Activated CD8-positive, alpha-beta T cell treated with anti-CD3 and anti-CD28 coated beads for 36 hours (primary cell): ENCODE measurements at regions not wholly inside any gene's neighbourhood (a gene's known extent, or its start where the extent isn't known, plus 50 kb on each side); places are given as distances from the start of the nearest gene placed in this dataset.

Experiments used
- ATAC-seq: fragments of 200-7000 bp; cut with Tn5 transposase; one replicate; pipeline ENCODE4 v1.10.0; 2021; ENCODE audit warnings: mild to moderate bottlenecking, moderate library complexity
- CTCF ChIA-PET: fragments of 350-600 bp; sonication (Branson Sonifier 250); formaldehyde crosslinking; loops from one replicate; lab custom pipeline; 2021; ENCODE audit warnings: antibody characterized with exemption; lab: Charles Lee
- POLR2A ChIA-PET: fragments of 350-600 bp; sonication (Branson Sonifier 250); formaldehyde crosslinking; loops from one replicate; lab custom pipeline; 2021; ENCODE audit warnings: antibody characterized with exemption; lab: Charles Lee
- DNase-seq: peaks from one replicate; pipeline ENCODE4 v3.0.0-alpha.2; 2020
- H3K27ac Mint-ChIP-seq: one replicate; pipeline ENCODE4 v1.8.0; 2021; ENCODE audit warnings: mild to moderate bottlenecking, mixed read lengths
- H3K27me3 Mint-ChIP-seq: one replicate; pipeline ENCODE4 v1.8.0; 2021; ENCODE audit warnings: mixed read lengths
- H3K36me3 Mint-ChIP-seq: one replicate; pipeline ENCODE4 v1.8.0; 2021; ENCODE audit warnings: low read depth, mixed read lengths
- H3K4me1 Mint-ChIP-seq: one replicate; pipeline ENCODE4 v1.8.0; 2021; ENCODE audit warnings: low read depth, mixed read lengths
- H3K4me3 Mint-ChIP-seq: one replicate; pipeline ENCODE4 v1.8.0; 2021; ENCODE audit warnings: mild to moderate bottlenecking, moderate library complexity, mixed read lengths
- H3K9me3 Mint-ChIP-seq: one replicate; pipeline ENCODE4 v1.8.0; 2021; ENCODE audit warnings: mixed read lengths
- intact Hi-C: fragments of 100-400 bp; cut with micrococcal nuclease; formaldehyde crosslinking; loops from one replicate; pipeline ENCODE4 v1.10.0; 2022
- TF ChIP-seq, protein P1 (sequence below): fragments of 200-600 bp; IDR thresholded peaks from one replicate; pipeline ENCODE4 v1.8.0; 2022; ENCODE audit warnings: antibody characterized with exemption, mild to moderate bottlenecking

DNA sequence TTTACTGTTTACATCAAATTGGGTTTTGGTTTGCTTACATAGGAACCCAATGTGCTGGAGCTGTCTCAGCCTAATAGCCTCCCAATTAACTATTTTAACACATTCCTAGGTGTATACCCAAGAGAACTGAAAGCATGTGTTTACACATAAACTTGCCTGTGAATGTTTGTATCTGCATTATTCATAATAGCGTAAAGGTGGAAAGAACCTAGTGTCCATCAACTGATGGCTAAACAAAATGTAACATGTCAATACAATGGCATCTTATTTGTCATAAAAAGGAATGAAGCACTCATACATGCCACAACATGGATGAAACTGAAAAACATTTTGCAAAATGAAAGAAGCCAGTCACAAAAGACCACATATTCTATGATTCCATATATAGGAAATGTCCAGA lies 160.6 kb upstream of the EEPD1 start:
- TF ChIP-seq, protein P1, sequence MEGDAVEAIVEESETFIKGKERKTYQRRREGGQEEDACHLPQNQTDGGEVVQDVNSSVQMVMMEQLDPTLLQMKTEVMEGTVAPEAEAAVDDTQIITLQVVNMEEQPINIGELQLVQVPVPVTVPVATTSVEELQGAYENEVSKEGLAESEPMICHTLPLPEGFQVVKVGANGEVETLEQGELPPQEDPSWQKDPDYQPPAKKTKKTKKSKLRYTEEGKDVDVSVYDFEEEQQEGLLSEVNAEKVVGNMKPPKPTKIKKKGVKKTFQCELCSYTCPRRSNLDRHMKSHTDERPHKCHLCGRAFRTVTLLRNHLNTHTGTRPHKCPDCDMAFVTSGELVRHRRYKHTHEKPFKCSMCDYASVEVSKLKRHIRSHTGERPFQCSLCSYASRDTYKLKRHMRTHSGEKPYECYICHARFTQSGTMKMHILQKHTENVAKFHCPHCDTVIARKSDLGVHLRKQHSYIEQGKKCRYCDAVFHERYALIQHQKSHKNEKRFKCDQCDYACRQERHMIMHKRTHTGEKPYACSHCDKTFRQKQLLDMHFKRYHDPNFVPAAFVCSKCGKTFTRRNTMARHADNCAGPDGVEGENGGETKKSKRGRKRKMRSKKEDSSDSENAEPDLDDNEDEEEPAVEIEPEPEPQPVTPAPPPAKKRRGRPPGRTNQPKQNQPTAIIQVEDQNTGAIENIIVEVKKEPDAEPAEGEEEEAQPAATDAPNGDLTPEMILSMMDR, result no peak
- Mint-ChIP-seq H3K4me1 (peaks cover 8% of the 10 kb centered on the region), H3K9me3 (no peaks in the 10 kb centered on the region), H3K4me3 (no peak overlapping the region), H3K27me3 (no peaks in the 10 kb centered on the region), H3K27ac (no peak overlapping the region), H3K36me3 (no peaks in the 10 kb centered on the region)
- DNase-seq (no peak), ATAC-seq (no peak)
- POLR2A ChIA-PET, result no interaction called here
- intact Hi-C loops, result no loop called here
- CTCF ChIA-PET, result interaction anchor here (2.9 kb wide), 1 partner anchor 326 kb away, joined by 7 read pairs; no protein-coding TSS in a partner anchor

DNA sequence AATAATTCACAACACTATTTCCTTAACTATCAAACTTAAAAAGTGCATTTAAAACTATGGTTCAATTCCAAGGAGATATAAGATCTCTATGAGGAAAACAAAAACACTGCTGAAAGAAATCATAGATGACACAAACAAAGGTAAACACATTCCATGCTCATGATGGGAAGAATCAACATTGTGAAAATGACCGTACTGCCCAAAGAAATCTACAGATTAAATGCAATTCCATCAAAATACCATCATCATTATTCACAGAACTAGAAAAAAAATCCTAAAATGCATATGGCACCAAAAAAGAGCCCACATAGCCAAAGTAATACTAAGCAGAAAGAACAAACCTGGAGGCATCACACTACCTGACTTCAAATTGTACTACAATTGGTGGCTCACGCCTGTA lies 159.9 kb upstream of the EEPD1 start:
- ATAC-seq, result no peak
- CTCF ChIA-PET, result interaction anchor here (2.9 kb wide), 1 partner anchor 325 kb away, joined by 7 read pairs; no protein-coding TSS in a partner anchor
- no peaks in the 10 kb centered on the region for H3K36me3 Mint-ChIP-seq

DNA sequence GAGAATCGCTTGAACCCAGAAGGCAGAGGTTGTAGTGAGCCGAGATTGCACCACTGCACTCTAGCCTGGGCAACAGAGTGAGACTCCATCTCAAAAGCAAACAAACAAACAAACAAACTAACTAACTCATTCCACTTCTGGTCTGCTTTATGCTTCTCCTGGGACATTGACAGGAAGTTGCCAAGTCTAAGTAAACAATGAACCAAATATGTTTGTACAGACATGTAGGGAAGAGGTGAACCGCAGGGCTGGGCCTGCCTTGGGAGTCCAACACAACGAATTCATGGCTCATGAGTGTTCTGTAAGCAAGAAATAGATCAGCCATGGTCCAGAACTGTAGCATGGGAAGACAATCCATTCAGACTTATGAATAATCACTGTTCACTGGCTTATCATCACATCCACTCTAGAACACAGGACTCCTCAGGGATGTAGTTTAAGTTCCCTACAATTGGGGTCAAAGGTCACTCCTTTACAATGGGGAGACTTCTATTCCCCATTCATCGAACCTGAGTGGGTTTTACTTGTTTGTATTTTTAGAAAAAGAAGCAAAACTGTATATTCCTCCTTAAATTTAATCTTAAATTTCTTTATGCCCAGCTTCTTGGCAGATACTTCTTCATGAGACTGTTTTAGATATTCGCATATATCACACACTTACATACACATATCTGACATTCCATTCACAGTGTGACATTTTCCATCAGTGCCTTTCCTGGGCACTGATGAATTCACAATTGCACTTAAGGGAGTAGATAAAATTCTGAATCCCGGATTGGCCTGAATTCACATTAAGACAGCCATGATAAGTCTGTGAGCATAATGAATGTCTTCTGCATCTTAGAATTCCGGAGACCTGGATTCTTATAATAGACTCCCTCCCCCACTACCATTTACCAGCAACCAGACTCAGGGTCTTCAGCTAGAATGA lies 159.1 kb upstream of the EEPD1 start:
- TF ChIP-seq, protein P1, result no peak
- H3K27me3 Mint-ChIP-seq, result no peaks in the 10 kb centered on the region
- intact Hi-C loops, result no loop called here
- H3K36me3 Mint-ChIP-seq, result no peaks in the 10 kb centered on the region
- DNase-seq (no peak), ATAC-seq (no peak)
- POLR2A ChIA-PET, result no interaction called here
- H3K4me1 Mint-ChIP-seq, result peaks cover 8% of the 10 kb centered on the region
- H3K9me3 Mint-ChIP-seq, result no peaks in the 10 kb centered on the region
- H3K4me3 Mint-ChIP-seq, result no peak overlapping the region
- CTCF ChIA-PET, result interaction anchor here (2.9 kb wide), 1 partner anchor 324 kb away, joined by 7 read pairs; no protein-coding TSS in a partner anchor
- H3K27ac Mint-ChIP-seq, result no peak overlapping the region

More for the DNA sequence above, 159.9 kb upstream of the EEPD1 start:
- Mint-ChIP-seq H3K27me3 (no peaks in the 10 kb centered on the region), H3K9me3 (no peaks in the 10 kb centered on the region), H3K27ac (no peak overlapping the region), H3K4me1 (peaks cover 8% of the 10 kb centered on the region), H3K4me3 (no peak overlapping the region)
- POLR2A ChIA-PET, result no interaction called here
- TF ChIP-seq, protein P1, result no peak
- intact Hi-C loops, result no loop called here
- DNase-seq, result no peak

DNA sequence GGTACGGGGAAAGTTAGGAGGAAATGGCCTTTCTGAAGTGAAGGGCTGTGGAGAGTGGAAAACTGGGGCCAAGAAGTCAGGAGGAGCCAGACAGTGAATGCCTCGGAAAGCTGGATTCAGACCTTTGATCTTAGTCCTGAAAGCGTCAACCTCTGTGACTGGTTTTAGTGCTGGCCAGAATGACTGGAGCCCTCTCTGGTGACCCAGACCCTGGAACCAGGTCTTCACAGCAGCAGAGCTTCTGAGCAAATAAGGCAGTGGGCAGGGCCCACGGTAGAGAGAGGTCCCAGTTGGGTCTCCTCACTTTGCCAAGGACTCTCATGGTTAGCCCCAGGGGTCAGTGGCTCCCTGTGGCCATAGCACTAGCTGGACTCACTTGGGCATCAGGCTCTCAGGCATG lies 157.7 kb upstream of the EEPD1 start:
- CTCF ChIA-PET, result interaction anchor here (1.0 kb wide), 1 partner anchor 324 kb away, joined by 3 read pairs; no protein-coding TSS in a partner anchor
- Mint-ChIP-seq H3K9me3 (no peaks in the 10 kb centered on the region), H3K27me3 (no peaks in the 10 kb centered on the region), H3K27ac (no peak overlapping the region), H3K4me3 (no peak overlapping the region), H3K4me1 (peaks cover 8% of the 10 kb centered on the region), H3K36me3 (no peaks in the 10 kb centered on the region)
- intact Hi-C loops, result no loop called here
- DNase-seq, result no peak
- POLR2A ChIA-PET, result no interaction called here
- ATAC-seq, result no peak
- TF ChIP-seq, protein P1, result no peak

DNA sequence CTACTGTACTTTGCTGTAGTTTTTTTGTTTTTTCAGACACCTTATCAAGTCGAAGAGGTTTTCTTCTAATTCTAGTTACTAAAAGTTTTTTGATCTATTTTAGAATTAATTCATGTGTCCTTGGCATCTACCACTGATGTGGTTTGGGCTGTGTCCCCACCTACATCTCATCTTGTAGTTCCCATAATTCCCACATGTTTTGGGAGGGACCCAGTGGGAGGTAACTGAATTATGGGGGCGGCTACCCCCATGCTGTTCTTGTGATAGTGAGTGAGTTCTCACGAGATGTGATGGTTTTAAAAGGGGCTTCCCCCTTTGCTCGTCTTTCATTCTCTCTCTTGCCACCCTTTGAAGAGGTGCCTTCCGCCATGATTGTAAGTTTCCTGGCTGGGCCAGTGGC lies 154.6 kb upstream of the EEPD1 start:
- intact Hi-C loops, result no loop called here
- Mint-ChIP-seq H3K9me3 (no peaks in the 10 kb centered on the region), H3K27me3 (no peaks in the 10 kb centered on the region), H3K4me3 (no peak overlapping the region), H3K4me1 (no peaks in the 10 kb centered on the region), H3K36me3 (no peaks in the 10 kb centered on the region), H3K27ac (no peak overlapping the region)
- ATAC-seq (no peak), DNase-seq (no peak)
- ChIA-PET CTCF (no interaction called here), POLR2A (no interaction called here)
- TF ChIP-seq, protein P1, result no peak
